ENCODE measurements at regions not wholly inside any gene's neighbourhood (a gene's known extent, or its start where the extent isn't known, plus 50 kb on each side); places are given as distances from the start of the nearest gene placed in this dataset.

- no peaks in the 10 kb centered on the region for H3K27me3 ChIP-seq (ENCODE audit: insufficient read depth, poor library complexity, severe bottlenecking)
- no peak overlapping the region for H3K4me3 ChIP-seq (replicated peaks; ENCODE audit: insufficient read depth, low read length)
- H3K27ac ChIP-seq (replicated peaks), result no peak overlapping the region
- TF ChIP-seq, protein P1, sequence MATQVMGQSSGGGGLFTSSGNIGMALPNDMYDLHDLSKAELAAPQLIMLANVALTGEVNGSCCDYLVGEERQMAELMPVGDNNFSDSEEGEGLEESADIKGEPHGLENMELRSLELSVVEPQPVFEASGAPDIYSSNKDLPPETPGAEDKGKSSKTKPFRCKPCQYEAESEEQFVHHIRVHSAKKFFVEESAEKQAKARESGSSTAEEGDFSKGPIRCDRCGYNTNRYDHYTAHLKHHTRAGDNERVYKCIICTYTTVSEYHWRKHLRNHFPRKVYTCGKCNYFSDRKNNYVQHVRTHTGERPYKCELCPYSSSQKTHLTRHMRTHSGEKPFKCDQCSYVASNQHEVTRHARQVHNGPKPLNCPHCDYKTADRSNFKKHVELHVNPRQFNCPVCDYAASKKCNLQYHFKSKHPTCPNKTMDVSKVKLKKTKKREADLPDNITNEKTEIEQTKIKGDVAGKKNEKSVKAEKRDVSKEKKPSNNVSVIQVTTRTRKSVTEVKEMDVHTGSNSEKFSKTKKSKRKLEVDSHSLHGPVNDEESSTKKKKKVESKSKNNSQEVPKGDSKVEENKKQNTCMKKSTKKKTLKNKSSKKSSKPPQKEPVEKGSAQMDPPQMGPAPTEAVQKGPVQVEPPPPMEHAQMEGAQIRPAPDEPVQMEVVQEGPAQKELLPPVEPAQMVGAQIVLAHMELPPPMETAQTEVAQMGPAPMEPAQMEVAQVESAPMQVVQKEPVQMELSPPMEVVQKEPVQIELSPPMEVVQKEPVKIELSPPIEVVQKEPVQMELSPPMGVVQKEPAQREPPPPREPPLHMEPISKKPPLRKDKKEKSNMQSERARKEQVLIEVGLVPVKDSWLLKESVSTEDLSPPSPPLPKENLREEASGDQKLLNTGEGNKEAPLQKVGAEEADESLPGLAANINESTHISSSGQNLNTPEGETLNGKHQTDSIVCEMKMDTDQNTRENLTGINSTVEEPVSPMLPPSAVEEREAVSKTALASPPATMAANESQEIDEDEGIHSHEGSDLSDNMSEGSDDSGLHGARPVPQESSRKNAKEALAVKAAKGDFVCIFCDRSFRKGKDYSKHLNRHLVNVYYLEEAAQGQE (IDR thresholded peaks at IDR 0.05; ENCODE audit: insufficient replicate concordance, low read depth), result no peak
- TF ChIP-seq GABPA (IDR thresholded peaks at IDR 0.05; ENCODE audit: low read depth) (no peak), POLR2AphosphoS5 (IDR thresholded peaks at IDR 0.05; ENCODE audit: low read depth) (no peak), SPI1 (IDR thresholded peaks at IDR 0.05; ENCODE audit: borderline replicate concordance, low read depth) (no peak)
- TF ChIP-seq, protein P2, sequence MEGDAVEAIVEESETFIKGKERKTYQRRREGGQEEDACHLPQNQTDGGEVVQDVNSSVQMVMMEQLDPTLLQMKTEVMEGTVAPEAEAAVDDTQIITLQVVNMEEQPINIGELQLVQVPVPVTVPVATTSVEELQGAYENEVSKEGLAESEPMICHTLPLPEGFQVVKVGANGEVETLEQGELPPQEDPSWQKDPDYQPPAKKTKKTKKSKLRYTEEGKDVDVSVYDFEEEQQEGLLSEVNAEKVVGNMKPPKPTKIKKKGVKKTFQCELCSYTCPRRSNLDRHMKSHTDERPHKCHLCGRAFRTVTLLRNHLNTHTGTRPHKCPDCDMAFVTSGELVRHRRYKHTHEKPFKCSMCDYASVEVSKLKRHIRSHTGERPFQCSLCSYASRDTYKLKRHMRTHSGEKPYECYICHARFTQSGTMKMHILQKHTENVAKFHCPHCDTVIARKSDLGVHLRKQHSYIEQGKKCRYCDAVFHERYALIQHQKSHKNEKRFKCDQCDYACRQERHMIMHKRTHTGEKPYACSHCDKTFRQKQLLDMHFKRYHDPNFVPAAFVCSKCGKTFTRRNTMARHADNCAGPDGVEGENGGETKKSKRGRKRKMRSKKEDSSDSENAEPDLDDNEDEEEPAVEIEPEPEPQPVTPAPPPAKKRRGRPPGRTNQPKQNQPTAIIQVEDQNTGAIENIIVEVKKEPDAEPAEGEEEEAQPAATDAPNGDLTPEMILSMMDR (IDR thresholded peaks at IDR 0.05; ENCODE audit: insufficient read depth, low read length), result no peak
- DNase-seq (ENCODE audit: low read depth in 1 of 2, low spot score in 1 of 2), result no peak
Observed at GRCh38 chr13:69410761-69411160, 696.9 kb upstream of the ATXN8OS start.

GRCh38 chr13:69391756-69392155 lies 715.9 kb upstream of the ATXN8OS start:
- TF ChIP-seq POLR2AphosphoS5 (IDR thresholded peaks at IDR 0.05; ENCODE audit: low read depth) (no peak), SPI1 (IDR thresholded peaks at IDR 0.05; ENCODE audit: borderline replicate concordance, low read depth) (no peak), GABPA (IDR thresholded peaks at IDR 0.05; ENCODE audit: low read depth) (no peak)
- TF ChIP-seq, protein P1 (IDR thresholded peaks at IDR 0.05; ENCODE audit: insufficient replicate concordance, low read depth), result no peak
- TF ChIP-seq, protein P2 (IDR thresholded peaks at IDR 0.05; ENCODE audit: insufficient read depth, low read length), result no peak
- H3K4me3 ChIP-seq (replicated peaks; ENCODE audit: insufficient read depth, low read length), result no peak overlapping the region
- no peak for DNase-seq (ENCODE audit: low read depth in 1 of 2, low spot score in 1 of 2)
- no peak overlapping the region for H3K27ac ChIP-seq (replicated peaks)
- no peaks in the 10 kb centered on the region for H3K27me3 ChIP-seq (ENCODE audit: insufficient read depth, poor library complexity, severe bottlenecking)

DNA sequence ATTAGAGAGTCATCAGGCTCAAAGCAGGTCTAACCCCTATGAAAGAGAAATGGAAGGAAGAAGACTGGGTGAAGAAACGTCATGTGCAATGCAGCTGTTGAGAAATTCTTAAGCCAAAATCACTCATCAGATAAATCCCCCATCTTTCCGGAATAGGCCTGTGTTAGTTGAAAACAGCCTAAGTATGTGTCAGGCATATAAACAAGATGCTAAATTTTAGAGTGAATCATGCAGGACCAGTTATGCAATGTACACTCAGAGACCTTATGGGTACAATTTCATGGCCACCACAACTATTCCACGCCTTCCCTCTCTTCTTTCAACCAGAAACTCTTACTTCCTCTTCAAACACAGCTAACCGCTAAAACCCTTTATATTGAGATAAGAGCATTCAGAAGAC lies 717.7 kb upstream of the ATXN8OS start:
- DNase-seq (ENCODE audit: low read depth in 1 of 2, low spot score in 1 of 2), result peak; percentile 29 to 60
- TF ChIP-seq, protein P1 (IDR thresholded peaks at IDR 0.05; ENCODE audit: insufficient replicate concordance, low read depth), result no peak
- TF ChIP-seq GABPA (IDR thresholded peaks at IDR 0.05; ENCODE audit: low read depth), result no peak
- TF ChIP-seq, protein P2 (IDR thresholded peaks at IDR 0.05; ENCODE audit: insufficient read depth, low read length), result no peak
- no peak for TF ChIP-seq SPI1 (IDR thresholded peaks at IDR 0.05; ENCODE audit: borderline replicate concordance, low read depth)
- TF ChIP-seq POLR2AphosphoS5 (IDR thresholded peaks at IDR 0.05; ENCODE audit: low read depth), result no peak
- Histone ChIP-seq H3K27ac (replicated peaks) (no peak overlapping the region), H3K4me3 (replicated peaks; ENCODE audit: insufficient read depth, low read length) (no peak overlapping the region), H3K27me3 (ENCODE audit: insufficient read depth, poor library complexity, severe bottlenecking) (no peaks in the 10 kb centered on the region)

Data from HL-60 (cell line).